ENCODE measurements at regions not wholly inside any gene's neighbourhood (a gene's known extent, or its start where the extent isn't known, plus 50 kb on each side); places are given as distances from the start of the nearest gene placed in this dataset.

DNA sequence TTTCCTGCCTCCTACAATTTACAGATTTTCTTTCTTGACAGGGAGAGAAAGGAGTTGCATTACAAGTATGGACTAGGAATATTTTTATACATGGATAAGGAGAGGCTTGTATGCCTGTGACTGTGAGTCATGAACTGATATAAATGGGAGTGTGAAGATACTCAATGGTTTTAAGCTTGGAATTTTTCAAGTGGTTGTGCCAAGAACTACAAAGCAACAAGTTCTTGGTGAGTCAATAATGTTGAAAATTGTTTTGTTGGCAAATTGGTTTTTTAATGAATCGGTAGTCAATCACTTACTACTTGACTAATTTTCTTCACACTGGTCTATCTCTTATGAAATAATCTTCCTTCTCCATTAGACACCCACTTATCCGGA, 58.9 kb upstream of the HMGA2 start:
- no peaks in the 10 kb centered on the region for H3K36me3 ChIP-seq (ENCODE audit: insufficient read depth)
- 93% methylated on average over 2 of the region's 2 CpGs for WGBS
- H3K4me3 ChIP-seq (ENCODE audit: low read depth, low read length) = no peak overlapping the region
- no peak for DNase-seq (ENCODE audit: extremely low spot score)
- H3K27ac ChIP-seq (ENCODE audit: low read depth) = no peak overlapping the region
- H3K4me1 ChIP-seq (ENCODE audit: insufficient read depth) = no peaks in the 10 kb centered on the region

DNA sequence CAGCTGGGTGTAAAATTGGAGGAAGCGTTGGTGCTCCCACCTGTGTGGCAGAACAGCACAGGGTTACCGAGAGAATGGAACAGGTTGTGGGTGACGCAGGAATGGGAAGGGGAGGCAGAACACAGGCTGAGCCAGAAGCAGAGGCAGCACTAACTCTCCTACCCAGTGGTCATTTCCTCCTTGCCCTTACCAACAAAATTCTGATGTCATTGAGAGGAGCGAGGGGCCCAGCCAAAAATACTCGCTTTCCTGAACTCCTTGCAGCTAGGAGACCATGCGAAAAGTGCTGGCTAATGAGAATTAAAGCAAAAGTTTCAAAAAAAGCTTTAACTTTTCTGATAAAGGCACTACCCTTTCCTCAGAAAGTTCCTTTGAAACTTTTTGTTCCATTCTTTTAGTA, 54.4 kb upstream of the HMGA2 start:
- H3K4me1 ChIP-seq (ENCODE audit: insufficient read depth) = no peaks in the 10 kb centered on the region
- H3K36me3 ChIP-seq (ENCODE audit: insufficient read depth) = no peaks in the 10 kb centered on the region
- 88% methylated on average over 6 of the region's 6 CpGs for WGBS
- DNase-seq (ENCODE audit: extremely low spot score) = no peak
- no peak overlapping the region for H3K4me3 ChIP-seq (ENCODE audit: low read depth, low read length)
- H3K27ac ChIP-seq (ENCODE audit: low read depth) = no peak overlapping the region

Data from urinary bladder (tissue), 3 donors.